Stimulated activated CD8-positive, alpha-beta memory T cell treated with anti-CD3 and anti-CD28 coated beads, Interleukin-4, amount 100 ng/mL, for 4 hours (primary cell): ENCODE measurements at regions not wholly inside any gene's neighbourhood (a gene's known extent, or its start where the extent isn't known, plus 50 kb on each side); places are given as distances from the start of the nearest gene placed in this dataset.

ENCODE experiments used
- DNase-seq, 2 donors: peaks; one replicate each; pipeline ENCODE4 v3.0.0-alpha.2; 2020; ENCODE audit warnings: low read depth in 2 of 2, low spot score in 1 of 2

GRCh38 chr5:8756498-8757084 is 789.3 kb downstream of the SEMA5A start:
- no peak for DNase-seq

- DNase-seq = no peak
Observed at GRCh38 chr5:8765886-8766285, 780.0 kb downstream of the SEMA5A start.

GRCh38 chr5:8766448-8766847 is 779.4 kb downstream of the SEMA5A start:
- DNase-seq = no peak

- no peak for DNase-seq
Observed at GRCh38 chr5:8767111-8767510, 778.8 kb downstream of the SEMA5A start.

GRCh38 chr5:8767746-8768145 is 778.1 kb downstream of the SEMA5A start:
- DNase-seq = no peak

GRCh38 chr5:8769631-8770030 is 776.2 kb downstream of the SEMA5A start:
- DNase-seq = no peak

- no peak for DNase-seq
Observed at GRCh38 chr5:8770431-8770830, 775.4 kb downstream of the SEMA5A start.

- no peak for DNase-seq
Observed at GRCh38 chr5:8773046-8773615, 772.7 kb downstream of the SEMA5A start.

GRCh38 chr5:8784692-8785091 is 761.2 kb downstream of the SEMA5A start:
- DNase-seq = no peak

GRCh38 chr5:8788246-8788645 is 757.6 kb downstream of the SEMA5A start:
- DNase-seq = no peak

GRCh38 chr5:8805653-8806052 is 740.2 kb downstream of the SEMA5A start:
- DNase-seq = no peak

GRCh38 chr5:8807636-8808035 is 738.2 kb downstream of the SEMA5A start:
- DNase-seq = no peak

GRCh38 chr5:8811581-8811980 is 734.3 kb downstream of the SEMA5A start:
- DNase-seq = no peak

- no peak for DNase-seq
Observed at GRCh38 chr5:8813180-8813579, 732.7 kb downstream of the SEMA5A start.

GRCh38 chr5:8814105-8814504 is 731.8 kb downstream of the SEMA5A start:
- DNase-seq = no peak

- DNase-seq = no peak
Observed at GRCh38 chr5:8824371-8824770, 721.5 kb downstream of the SEMA5A start.

- no peak for DNase-seq
Observed at GRCh38 chr5:8825139-8825757, 720.6 kb downstream of the SEMA5A start.

- no peak for DNase-seq
Observed at GRCh38 chr5:8826508-8826907, 719.4 kb downstream of the SEMA5A start.

- no peak for DNase-seq
Observed at GRCh38 chr5:8827696-8828095, 718.2 kb downstream of the SEMA5A start.

- DNase-seq = no peak
Observed at GRCh38 chr5:8828596-8829322, 717.1 kb downstream of the SEMA5A start.

- DNase-seq = no peak
Observed at GRCh38 chr5:8829323-8830029, 716.4 kb downstream of the SEMA5A start.

- no peak for DNase-seq
Observed at GRCh38 chr5:8831251-8831650, 714.6 kb downstream of the SEMA5A start.
